PFSK-1 (cell line): ENCODE measurements at regions not wholly inside any gene's neighbourhood (a gene's known extent, or its start where the extent isn't known, plus 50 kb on each side); places are given as distances from the start of the nearest gene placed in this dataset.

ENCODE experiments used
- SIN3A ChIP-seq: IDR thresholded peaks from 2 replicates; pipeline ENCODE4 v1.6.1; 2012; ENCODE audit warnings: mild to moderate bottlenecking, low read length, moderate library complexity, borderline replicate concordance; ENCODE audit not compliant: insufficient read depth
- TF ChIP-seq, protein P1 (sequence below), 2 experiments: IDR thresholded peaks; 2 replicates each; pipeline versions ENCODE4 v1.6.1 to v1.8.0; 2011 to 2012; ENCODE audit warnings: low read depth in 2 of 2, low read length in 2 of 2, control low read depth in 1 of 2, inconsistent platforms in 1 of 2, mild to moderate bottlenecking in 1 of 2, moderate library complexity in 1 of 2; ENCODE audit not compliant: insufficient read depth in 1 of 2

DNA sequence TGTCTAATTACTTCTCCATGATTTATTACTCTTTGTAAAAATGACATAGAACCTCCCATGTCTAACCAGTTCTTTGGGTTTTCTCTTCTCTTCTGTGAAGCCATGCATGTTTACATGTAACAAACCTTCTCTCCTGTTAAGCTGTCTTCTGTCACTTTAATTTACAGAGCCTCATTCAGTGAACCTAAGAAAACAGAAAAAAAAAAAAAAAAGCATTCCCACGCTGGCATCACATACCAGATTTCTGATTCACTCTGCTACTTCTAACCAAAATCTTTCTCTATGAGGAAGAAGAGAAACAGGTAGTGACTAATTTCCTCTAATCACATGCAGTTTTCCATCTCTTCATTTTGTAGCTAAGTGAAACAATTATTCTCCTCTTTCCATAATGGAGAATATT, 141.4 kb upstream of the CXADR start:
- TF ChIP-seq SIN3A = no peak
- TF ChIP-seq, protein P1, sequence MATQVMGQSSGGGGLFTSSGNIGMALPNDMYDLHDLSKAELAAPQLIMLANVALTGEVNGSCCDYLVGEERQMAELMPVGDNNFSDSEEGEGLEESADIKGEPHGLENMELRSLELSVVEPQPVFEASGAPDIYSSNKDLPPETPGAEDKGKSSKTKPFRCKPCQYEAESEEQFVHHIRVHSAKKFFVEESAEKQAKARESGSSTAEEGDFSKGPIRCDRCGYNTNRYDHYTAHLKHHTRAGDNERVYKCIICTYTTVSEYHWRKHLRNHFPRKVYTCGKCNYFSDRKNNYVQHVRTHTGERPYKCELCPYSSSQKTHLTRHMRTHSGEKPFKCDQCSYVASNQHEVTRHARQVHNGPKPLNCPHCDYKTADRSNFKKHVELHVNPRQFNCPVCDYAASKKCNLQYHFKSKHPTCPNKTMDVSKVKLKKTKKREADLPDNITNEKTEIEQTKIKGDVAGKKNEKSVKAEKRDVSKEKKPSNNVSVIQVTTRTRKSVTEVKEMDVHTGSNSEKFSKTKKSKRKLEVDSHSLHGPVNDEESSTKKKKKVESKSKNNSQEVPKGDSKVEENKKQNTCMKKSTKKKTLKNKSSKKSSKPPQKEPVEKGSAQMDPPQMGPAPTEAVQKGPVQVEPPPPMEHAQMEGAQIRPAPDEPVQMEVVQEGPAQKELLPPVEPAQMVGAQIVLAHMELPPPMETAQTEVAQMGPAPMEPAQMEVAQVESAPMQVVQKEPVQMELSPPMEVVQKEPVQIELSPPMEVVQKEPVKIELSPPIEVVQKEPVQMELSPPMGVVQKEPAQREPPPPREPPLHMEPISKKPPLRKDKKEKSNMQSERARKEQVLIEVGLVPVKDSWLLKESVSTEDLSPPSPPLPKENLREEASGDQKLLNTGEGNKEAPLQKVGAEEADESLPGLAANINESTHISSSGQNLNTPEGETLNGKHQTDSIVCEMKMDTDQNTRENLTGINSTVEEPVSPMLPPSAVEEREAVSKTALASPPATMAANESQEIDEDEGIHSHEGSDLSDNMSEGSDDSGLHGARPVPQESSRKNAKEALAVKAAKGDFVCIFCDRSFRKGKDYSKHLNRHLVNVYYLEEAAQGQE (IDR thresholded peaks at IDR 0.05; ENCODE audit: insufficient read depth in 1 of 2, low read depth in 2 of 2, low read length in 2 of 2) = no peak
